K562 (cell line): ENCODE measurements at regions not wholly inside any gene's neighbourhood (a gene's known extent, or its start where the extent isn't known, plus 50 kb on each side); places are given as distances from the start of the nearest gene placed in this dataset.
A peak's percentile ranks its signal among the peaks of the same experiment; 100 is the strongest.

Source experiments
- ARID2 ChIP-seq: fragments of 450-650 bp; IDR thresholded peaks from 2 replicates; pipeline ENCODE4 v1.6.1; 2017; ENCODE audit warnings: antibody characterized with exemption, mild to moderate bottlenecking
- CC2D1A ChIP-seq: fragments of 450-650 bp; IDR thresholded peaks from 2 replicates; pipeline ENCODE4 v1.6.1; 2017; ENCODE audit warnings: mild to moderate bottlenecking
- CHAMP1 ChIP-seq: fragments of 450-650 bp; IDR thresholded peaks from 2 replicates; pipeline ENCODE4 v1.6.1; 2016; ENCODE audit warnings: mild to moderate bottlenecking
- DEAF1 ChIP-seq: fragments of 450-650 bp; formaldehyde crosslinking; IDR thresholded peaks from 2 replicates; pipeline ENCODE4 v1.4.0; 2020; ENCODE audit warnings: mild to moderate bottlenecking, moderate library complexity
- NFE2L1 ChIP-seq: fragments of 450-650 bp; IDR thresholded peaks from 2 replicates; pipeline ENCODE4 v1.6.1; 2016; ENCODE audit warnings: missing genetic modification characterization, low read depth, mild to moderate bottlenecking, missing compliant biosample characterization, moderate library complexity, borderline replicate concordance
- NR4A1 ChIP-seq, 2 experiments: fragments of 250-450 bp in 1 of 2; fragments of 450-650 bp in 1 of 2; sonication (Bioruptor Pico) in 1 of 2; IDR thresholded peaks; 2 replicates each; pipeline versions ENCODE4 v1.4.0 to v1.6.1; 2016 to 2020; ENCODE audit warnings: mild to moderate bottlenecking in 2 of 2, missing compliant biosample characterization in 1 of 2, missing genetic modification characterization in 1 of 2, moderate library complexity in 1 of 2
- POLR2B ChIP-seq: fragments of 450-650 bp; IDR thresholded peaks from 2 replicates; pipeline ENCODE4 v1.6.1; 2018; ENCODE audit warnings: low read depth; ENCODE audit not compliant: partially characterized antibody
- PTBP1 ChIP-seq: fragments of 200-400 bp; formaldehyde crosslinking; IDR thresholded peaks from 2 replicates; pipeline ENCODE4 v1.6.1; 2017; ENCODE audit warnings: low read depth, low read length
- RAD51 ChIP-seq: fragments of 450-650 bp; IDR thresholded peaks from 2 replicates; pipeline ENCODE4 v1.7.1; 2016; ENCODE audit warnings: low read depth, mild to moderate bottlenecking, borderline replicate concordance
- RB1 ChIP-seq: fragments of 450-650 bp; IDR thresholded peaks from 2 replicates; pipeline ENCODE4 v1.6.1; 2017; ENCODE audit warnings: low read depth, mild to moderate bottlenecking
- RBM25 ChIP-seq: fragments of 200-400 bp; formaldehyde crosslinking; IDR thresholded peaks from 2 replicates; pipeline ENCODE4 v1.6.1; 2018; ENCODE audit warnings: low read length, low read depth, moderate library complexity; ENCODE audit not compliant: severe bottlenecking
- REST ChIP-seq, 2 experiments: fragments of 450-650 bp; formaldehyde crosslinking in 1 of 2; IDR thresholded peaks; 2 replicates each; pipeline versions ENCODE4 v1.4.0 to v1.6.1; 2014 to 2020; ENCODE audit warnings: mild to moderate bottlenecking in 2 of 2, borderline replicate concordance in 1 of 2, low read depth in 1 of 2
- SMC3 ChIP-seq: conservative IDR thresholded peaks from 2 replicates; pipeline ENCODE4 v1.6.1; 2011; ENCODE audit warnings: low read depth, low read length, improper control_type of control experiment; ENCODE audit not compliant: insufficient read depth
- THRAP3 ChIP-seq: fragments of 450-650 bp; IDR thresholded peaks from 2 replicates; pipeline ENCODE4 v1.6.1; 2016; ENCODE audit warnings: mild to moderate bottlenecking, inconsistent platforms, borderline replicate concordance
- ZBTB1 ChIP-seq: sonication (generic); formaldehyde crosslinking; IDR thresholded peaks from 2 replicates; pipeline ENCODE4 v1.8.1; 2023; ENCODE audit warnings: missing genetic modification reagents, low read depth, mild to moderate bottlenecking, borderline replicate concordance

- TF ChIP-seq CC2D1A (no peak), ARID2 (no peak), RBM25 (no peak), POLR2B (no peak), RB1 (no peak), THRAP3 (no peak), ZBTB1 (CRISPR knock-in tag) (no peak), DEAF1 (no peak), NR4A1 (CRISPR knock-in tag; IDR thresholded peaks at IDR 0.05) (no peak), NR4A1 (tag; IDR thresholded peaks at IDR 0.05) (no peak), REST (IDR thresholded peaks at IDR 0.05; ENCODE audit: borderline replicate concordance) (peak; percentile 24; the same call in 1 of the 2 replicates), REST (CRISPR knock-in tag; IDR thresholded peaks at IDR 0.05; ENCODE audit: low read depth) (no peak), CHAMP1 (no peak), PTBP1 (no peak), SMC3 (0 out of 2 replicates have a peak, but pooled peaks have one; percentile 13), NFE2L1 (tag) (no peak), RAD51 (no peak)
Observed at GRCh38 chr18:10249270-10249669, 205.2 kb upstream of the APCDD1 start (continued).
